ENCODE measurements at regions not wholly inside any gene's neighbourhood (a gene's known extent, or its start where the extent isn't known, plus 50 kb on each side); places are given as distances from the start of the nearest gene placed in this dataset.

DNA sequence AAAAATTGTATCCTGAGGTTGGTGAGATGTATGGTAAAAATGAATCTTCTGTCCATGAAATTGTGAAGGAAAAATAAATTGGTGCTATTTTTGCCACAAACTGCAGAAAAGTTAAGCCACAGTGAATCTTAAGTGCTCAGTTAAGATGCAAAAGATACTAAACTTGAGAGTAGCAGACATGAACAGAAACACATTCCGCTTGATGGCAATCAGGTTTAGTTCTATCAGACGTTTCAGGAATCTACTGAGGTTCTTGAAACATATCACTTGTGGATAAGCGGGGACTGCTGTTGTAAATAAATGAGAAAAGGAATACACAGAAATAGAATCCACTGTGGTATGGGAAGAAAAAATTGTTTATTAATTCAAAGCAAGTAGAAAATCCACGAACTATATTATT lies 311.2 kb upstream of the PRR16 start:
- in situ Hi-C loops (cut with MboI; ENCODE audit: low sequenced_read_pairs, unreplicated experiment), result no loop called here
- DNase-seq (ENCODE audit: low spot score), result no peak
- TF ChIP-seq, protein P1, sequence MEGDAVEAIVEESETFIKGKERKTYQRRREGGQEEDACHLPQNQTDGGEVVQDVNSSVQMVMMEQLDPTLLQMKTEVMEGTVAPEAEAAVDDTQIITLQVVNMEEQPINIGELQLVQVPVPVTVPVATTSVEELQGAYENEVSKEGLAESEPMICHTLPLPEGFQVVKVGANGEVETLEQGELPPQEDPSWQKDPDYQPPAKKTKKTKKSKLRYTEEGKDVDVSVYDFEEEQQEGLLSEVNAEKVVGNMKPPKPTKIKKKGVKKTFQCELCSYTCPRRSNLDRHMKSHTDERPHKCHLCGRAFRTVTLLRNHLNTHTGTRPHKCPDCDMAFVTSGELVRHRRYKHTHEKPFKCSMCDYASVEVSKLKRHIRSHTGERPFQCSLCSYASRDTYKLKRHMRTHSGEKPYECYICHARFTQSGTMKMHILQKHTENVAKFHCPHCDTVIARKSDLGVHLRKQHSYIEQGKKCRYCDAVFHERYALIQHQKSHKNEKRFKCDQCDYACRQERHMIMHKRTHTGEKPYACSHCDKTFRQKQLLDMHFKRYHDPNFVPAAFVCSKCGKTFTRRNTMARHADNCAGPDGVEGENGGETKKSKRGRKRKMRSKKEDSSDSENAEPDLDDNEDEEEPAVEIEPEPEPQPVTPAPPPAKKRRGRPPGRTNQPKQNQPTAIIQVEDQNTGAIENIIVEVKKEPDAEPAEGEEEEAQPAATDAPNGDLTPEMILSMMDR (IDR thresholded peaks at IDR 0.05; ENCODE audit: borderline replicate concordance, control extremely low read depth, extremely low read depth, insufficient read depth, missing control alignments), result no peak

DNA sequence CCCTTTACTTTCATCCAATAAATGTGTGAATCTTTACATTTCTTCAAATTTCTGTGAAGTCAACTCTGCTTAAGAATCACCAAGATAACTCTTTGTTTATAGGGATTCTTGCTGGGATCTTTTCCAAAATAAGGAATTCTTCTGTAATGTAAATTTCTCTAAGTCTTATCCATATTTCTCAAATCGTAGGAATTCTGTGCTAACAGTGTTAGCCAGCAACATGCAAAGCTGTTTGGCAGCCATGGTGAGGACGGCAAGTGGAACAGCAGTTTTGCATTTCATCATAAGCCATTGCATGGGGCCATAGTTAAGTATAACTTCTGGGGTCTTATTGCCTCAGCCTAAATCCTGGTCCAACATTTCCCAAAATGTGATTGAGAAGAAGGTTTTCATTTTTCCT lies 310.5 kb upstream of the PRR16 start:
- no peak for DNase-seq (ENCODE audit: low spot score)
- in situ Hi-C loops (cut with MboI; ENCODE audit: low sequenced_read_pairs, unreplicated experiment), result no loop called here
- TF ChIP-seq, protein P1 (IDR thresholded peaks at IDR 0.05; ENCODE audit: borderline replicate concordance, control extremely low read depth, extremely low read depth, insufficient read depth, missing control alignments), result no peak

DNA sequence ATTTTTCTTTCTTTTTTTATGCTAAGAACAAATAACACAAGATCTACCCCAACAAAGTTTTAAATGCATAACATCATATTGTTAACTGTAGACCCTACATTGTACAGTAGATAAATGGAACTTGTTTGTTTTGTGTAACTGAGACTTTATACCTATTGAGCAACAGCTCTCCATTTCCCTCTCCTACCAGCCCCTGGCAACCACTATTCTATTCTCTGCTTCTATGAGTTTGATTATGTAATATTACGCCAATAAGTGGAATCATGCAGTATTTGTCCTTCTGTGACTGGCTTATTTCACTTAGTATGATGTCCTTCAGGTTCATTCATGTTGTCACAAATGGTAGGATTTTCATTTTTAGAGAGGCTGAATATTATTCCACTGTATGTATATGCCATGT lies 308.2 kb upstream of the PRR16 start:
- no peak for DNase-seq (ENCODE audit: low spot score)
- in situ Hi-C loops (cut with MboI; ENCODE audit: low sequenced_read_pairs, unreplicated experiment), result no loop called here
- TF ChIP-seq, protein P1 (IDR thresholded peaks at IDR 0.05; ENCODE audit: borderline replicate concordance, control extremely low read depth, extremely low read depth, insufficient read depth, missing control alignments), result no peak

DNA sequence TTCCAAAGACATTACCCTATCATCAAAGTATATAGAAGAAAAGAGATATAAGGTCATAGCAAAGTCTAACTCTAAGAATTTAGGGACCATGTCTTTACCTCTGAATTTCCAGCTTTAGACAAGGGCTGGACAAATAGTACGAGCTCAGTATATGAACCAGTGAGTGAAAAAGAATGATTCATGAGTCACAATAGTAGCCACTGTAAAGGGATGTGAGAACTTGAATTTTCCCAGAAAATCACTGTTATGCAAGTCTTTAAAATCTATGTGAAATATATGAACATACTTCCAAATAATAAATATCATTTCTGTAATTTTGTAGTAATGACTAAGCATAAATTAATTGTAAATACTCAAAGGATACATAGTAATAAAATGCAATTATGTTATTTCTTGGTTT lies 305.9 kb upstream of the PRR16 start:
- TF ChIP-seq, protein P1 (IDR thresholded peaks at IDR 0.05; ENCODE audit: borderline replicate concordance, control extremely low read depth, extremely low read depth, insufficient read depth, missing control alignments), result no peak
- in situ Hi-C loops (cut with MboI; ENCODE audit: low sequenced_read_pairs, unreplicated experiment), result no loop called here
- DNase-seq (ENCODE audit: low spot score), result no peak

DNA sequence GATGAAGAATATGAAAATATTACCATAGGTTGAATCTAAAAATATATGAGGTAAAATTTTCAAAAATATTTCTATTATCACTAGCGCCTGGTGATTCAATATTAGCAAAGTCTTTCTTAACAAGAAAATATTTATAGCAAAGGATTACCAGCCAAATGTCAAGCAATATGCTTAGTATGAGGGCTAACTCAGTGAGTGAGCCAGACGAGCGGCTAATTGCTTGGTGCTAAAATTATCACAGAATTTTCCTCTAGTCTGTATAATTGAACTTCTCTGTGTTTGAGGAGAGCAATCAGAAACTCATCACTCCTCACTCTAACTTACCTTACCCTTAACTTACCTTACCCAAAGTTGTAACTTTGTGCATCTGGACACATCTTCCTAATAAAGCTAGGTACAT lies 304.9 kb upstream of the PRR16 start:
- no peak for DNase-seq (ENCODE audit: low spot score)
- TF ChIP-seq, protein P1 (IDR thresholded peaks at IDR 0.05; ENCODE audit: borderline replicate concordance, control extremely low read depth, extremely low read depth, insufficient read depth, missing control alignments), result no peak
- in situ Hi-C loops (cut with MboI; ENCODE audit: low sequenced_read_pairs, unreplicated experiment), result no loop called here

DNA sequence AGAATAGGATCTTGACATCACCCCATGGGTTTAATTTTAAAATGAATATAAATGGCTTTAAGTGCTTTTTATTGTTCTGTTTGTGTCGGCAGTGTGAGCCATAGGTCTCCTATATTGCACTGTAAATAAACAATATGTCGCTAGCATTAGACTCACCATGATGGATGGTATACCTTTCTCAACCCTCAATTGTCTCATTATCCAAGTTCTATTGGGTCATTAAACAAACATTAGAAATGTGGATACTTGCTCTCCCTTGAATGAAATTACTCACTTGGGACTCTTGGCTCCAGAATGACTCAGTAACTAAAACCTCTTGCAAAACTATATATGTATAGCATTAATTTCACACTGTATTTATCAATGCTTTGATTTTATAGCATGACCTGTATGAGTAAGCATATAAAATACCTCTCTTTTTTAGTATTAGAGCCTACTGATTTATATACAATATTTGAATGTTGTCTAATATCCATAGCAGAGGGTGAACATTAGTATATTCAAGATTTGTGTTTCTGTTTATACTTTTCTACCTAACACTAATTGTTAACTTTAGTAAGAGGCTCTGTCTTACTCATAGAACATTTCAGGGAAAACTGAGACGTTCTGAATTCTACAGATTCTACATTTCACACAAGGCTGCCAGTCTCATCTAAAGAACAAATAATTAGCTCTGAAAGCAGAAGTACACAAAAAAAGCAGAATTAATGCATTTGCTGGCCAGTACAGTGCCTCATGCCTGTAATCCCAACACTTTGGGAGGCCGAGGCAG lies 303.8 kb upstream of the PRR16 start:
- in situ Hi-C loops (cut with MboI; ENCODE audit: low sequenced_read_pairs, unreplicated experiment), result no loop called here
- DNase-seq (ENCODE audit: low spot score), result no peak

More for the DNA sequence above, 303.8 kb upstream of the PRR16 start:
- TF ChIP-seq, protein P1 (IDR thresholded peaks at IDR 0.05; ENCODE audit: borderline replicate concordance, control extremely low read depth, extremely low read depth, insufficient read depth, missing control alignments), result no peak

Measured in GM13976 (cell line).